ENCODE measurements at regions not wholly inside any gene's neighbourhood (a gene's known extent, or its start where the extent isn't known, plus 50 kb on each side); places are given as distances from the start of the nearest gene placed in this dataset.

DNA sequence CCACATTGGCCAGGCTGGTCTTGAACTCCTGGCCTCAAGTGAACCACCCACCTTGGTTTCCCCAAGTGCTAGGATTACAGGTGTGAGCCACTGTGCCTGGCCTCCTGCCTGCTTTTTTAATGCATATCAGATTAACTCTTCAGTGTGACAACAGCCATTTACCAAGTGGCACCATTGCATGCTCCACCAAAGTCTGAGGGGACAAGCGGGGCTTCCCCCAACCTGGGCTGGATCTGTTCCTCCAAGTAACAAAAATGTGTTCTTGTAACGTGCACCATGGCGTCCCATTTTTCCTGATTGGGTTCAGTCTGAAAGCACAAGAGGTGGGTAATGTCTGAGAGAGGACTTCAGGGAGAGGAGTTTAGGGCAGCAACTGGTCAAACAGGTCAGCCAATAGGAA lies 77.8 kb downstream of the TEX29 start:
- H3K56ac ChIP-seq (ENCODE audit: insufficient read length, low read depth, low read length) = no peak overlapping the region
- no peaks in the 10 kb centered on the region for H3K4me1 ChIP-seq (ENCODE audit: insufficient read depth, low read length)
- TF ChIP-seq CTCF (conservative IDR thresholded peaks at IDR 0.05) = no peak
- Mint-ChIP-seq H3K4me1 (no peaks in the 10 kb centered on the region), H3K9me3 (peaks cover 2 to 6% of the 10 kb centered on the region in 2 experiments; a peak in 3 of 5 replicates), H3K27me3 (ENCODE audit: low read depth) (peaks cover 19% of the 10 kb centered on the region), H3K36me3 (ENCODE audit: insufficient read depth in 1 of 3, low read depth in 3 of 3) (peaks cover 0 to 2% (median 0%) of the 10 kb centered on the region in 3 experiments; a peak in 4 of 7 replicates), H3K27ac (no peak overlapping the region), H3K4me3 (no peak overlapping the region; a peak in 1 of 5 replicates)
- no peak overlapping the region for H2AK5ac ChIP-seq (ENCODE audit: insufficient read length, low read length)
- no peak overlapping the region for H3K18ac ChIP-seq (ENCODE audit: insufficient read length, low read depth, low read length)
- no peak overlapping the region for H2BK5ac ChIP-seq (ENCODE audit: insufficient read length, low read length)
- no peaks in the 10 kb centered on the region for H4K20me1 ChIP-seq (ENCODE audit: control insufficient read depth, insufficient read depth, insufficient read length)
- no peak overlapping the region for H2BK12ac ChIP-seq (ENCODE audit: insufficient read length, low read depth, low read length)
- H4K5ac ChIP-seq (ENCODE audit: insufficient read length, low read depth, low read length) = no peak overlapping the region
- H4K8ac ChIP-seq (replicated peaks; ENCODE audit: insufficient read length, low read depth, low read length) = no peak overlapping the region
- H3K9me3 ChIP-seq (ENCODE audit: control insufficient read depth, low read depth, low read length) = no peaks in the 10 kb centered on the region
- H2AFZ ChIP-seq (ENCODE audit: low read length) = no peak overlapping the region
- H3K79me2 ChIP-seq (ENCODE audit: insufficient read depth, low read length) = no peaks in the 10 kb centered on the region
- no peaks in the 10 kb centered on the region for H3K79me1 ChIP-seq (ENCODE audit: insufficient read depth, low read depth, low read length, poor library complexity, severe bottlenecking)
- no peak overlapping the region for H3T11ph ChIP-seq (ENCODE audit: low read length)
- H3K4me2 ChIP-seq (ENCODE audit: insufficient read depth, insufficient read length, low read length) = no peak overlapping the region
- no peak overlapping the region for H2BK15ac ChIP-seq (ENCODE audit: low read depth, low read length)
- H3K14ac ChIP-seq (ENCODE audit: insufficient read depth, low read length) = no peak overlapping the region
- H2BK20ac ChIP-seq (ENCODE audit: low read depth, low read length, poor library complexity, severe bottlenecking) = no peak overlapping the region
- H3K4ac ChIP-seq (ENCODE audit: low read depth, low read length) = no peak overlapping the region
- H3K27me3 ChIP-seq (ENCODE audit: insufficient read depth, low read length) = no peaks in the 10 kb centered on the region
- WGBS (ENCODE audit: extremely low coverage, insufficient read length, low lambda C conversion rate) = no CpG with 5 or more reads among the region's 3 CpGs
- no peaks in the 10 kb centered on the region for H3K23me2 ChIP-seq (ENCODE audit: insufficient read length, low read depth, low read length, poor library complexity, severe bottlenecking)
- H3K27ac ChIP-seq (ENCODE audit: insufficient read length, low read depth, low read length) = no peak overlapping the region
- H3K9ac ChIP-seq (ENCODE audit: extremely low read depth, insufficient read length, low read length) = no peak overlapping the region
- H4K91ac ChIP-seq (ENCODE audit: insufficient read length, low read depth, low read length) = no peak overlapping the region
- H2BK120ac ChIP-seq (ENCODE audit: low read depth, low read length, poor library complexity, severe bottlenecking) = no peak overlapping the region
- no peak overlapping the region for H3K23ac ChIP-seq (ENCODE audit: insufficient read length, low read depth, low read length)
- DNase-seq = no peak
